GM12872 (cell line): ENCODE measurements at regions not wholly inside any gene's neighbourhood (a gene's known extent, or its start where the extent isn't known, plus 50 kb on each side); places are given as distances from the start of the nearest gene placed in this dataset.

ENCODE experiments used
- CTCF ChIP-seq: IDR thresholded peaks from 3 replicates; pipeline ENCODE4 v1.5.1; 2011; ENCODE audit warnings: low read depth, mild to moderate bottlenecking, low read length, moderate library complexity; ENCODE audit not compliant: insufficient read depth

DNA sequence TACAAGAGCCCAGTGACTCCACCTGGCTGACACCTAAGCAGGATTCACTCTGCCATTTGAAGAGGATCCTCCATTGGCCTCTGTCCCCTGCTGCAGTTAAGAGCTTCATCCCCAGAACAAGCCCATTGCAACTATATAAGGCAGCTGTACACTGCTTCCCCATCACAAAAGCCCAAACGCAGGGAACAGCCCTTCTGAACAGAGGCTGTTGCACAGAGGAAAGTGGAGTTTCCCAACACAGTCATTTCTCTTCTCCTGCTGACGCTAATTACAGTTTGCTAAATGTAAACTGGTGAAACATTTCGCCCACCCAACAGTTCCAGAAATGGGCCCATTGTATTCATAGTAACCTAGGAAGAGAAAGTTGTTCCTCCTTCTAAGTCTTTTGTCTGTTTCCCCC, 455.8 kb upstream of the DAB1 start:
- TF ChIP-seq CTCF: no peak

DNA sequence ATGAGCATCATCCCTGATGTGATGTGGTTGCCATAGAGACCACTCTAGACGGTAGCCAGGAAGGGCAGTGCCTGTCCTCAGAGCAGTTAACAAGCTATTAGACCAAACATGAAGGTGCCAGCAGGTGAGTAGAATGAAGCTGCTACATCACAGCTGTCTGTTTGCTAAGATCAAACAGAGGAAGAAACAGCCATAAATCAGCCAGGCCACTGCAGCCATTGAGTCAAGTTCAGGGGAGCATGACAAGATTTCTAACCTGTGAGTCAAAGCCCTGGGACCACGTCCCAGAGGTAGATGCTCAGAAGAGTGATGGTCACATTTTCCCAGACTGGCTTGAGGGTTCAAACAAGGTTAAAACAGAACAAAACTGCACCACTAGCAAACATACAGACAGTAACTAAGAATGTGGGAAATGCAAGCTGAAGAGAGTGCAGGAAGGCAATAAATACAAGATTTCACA, 450.6 kb upstream of the DAB1 start:
- no peak for TF ChIP-seq CTCF

DNA sequence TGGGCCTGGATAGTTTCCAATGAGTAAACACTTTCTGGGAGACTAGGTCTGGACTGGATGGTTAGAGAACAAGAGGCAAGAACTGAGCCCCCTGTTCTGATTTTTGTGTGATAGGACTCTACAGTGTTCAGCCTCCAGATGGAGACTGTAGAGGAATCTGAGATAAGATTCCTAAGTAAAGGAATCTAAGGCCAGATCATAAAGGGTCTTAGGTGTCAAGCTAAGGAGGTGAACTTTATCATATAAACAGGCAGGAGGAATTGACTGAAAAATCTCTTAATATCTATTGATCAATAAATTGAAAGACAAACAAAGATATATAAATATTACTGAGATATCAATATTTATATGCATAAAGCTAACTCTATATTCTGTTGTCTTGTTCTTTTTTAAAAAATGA, 449.1 kb upstream of the DAB1 start:
- TF ChIP-seq CTCF: no peak

- TF ChIP-seq CTCF: no peak
These were observed 445.0 kb upstream of the DAB1 start for GRCh38 chr1:57868908-57869307.

DNA sequence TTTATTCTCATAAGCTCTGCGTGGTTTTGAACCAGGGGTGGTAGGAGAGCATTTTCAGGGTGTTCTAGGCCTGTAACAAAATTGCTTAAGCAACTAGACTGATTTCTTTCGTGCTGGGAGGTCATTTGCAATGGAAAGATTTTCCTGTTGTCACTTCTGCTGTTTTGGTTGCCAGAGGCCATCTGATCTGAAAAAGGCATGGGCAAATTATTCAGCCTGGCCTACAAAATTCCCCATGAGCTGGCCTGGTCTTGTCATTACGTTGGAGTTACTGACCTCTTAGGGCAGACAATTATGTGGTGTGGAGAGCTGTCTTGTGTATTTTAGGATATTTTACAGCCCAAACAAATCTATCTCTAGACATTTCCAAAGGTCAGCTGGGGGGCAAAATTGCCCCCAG, 444.4 kb upstream of the DAB1 start:
- TF ChIP-seq CTCF: no peak

DNA sequence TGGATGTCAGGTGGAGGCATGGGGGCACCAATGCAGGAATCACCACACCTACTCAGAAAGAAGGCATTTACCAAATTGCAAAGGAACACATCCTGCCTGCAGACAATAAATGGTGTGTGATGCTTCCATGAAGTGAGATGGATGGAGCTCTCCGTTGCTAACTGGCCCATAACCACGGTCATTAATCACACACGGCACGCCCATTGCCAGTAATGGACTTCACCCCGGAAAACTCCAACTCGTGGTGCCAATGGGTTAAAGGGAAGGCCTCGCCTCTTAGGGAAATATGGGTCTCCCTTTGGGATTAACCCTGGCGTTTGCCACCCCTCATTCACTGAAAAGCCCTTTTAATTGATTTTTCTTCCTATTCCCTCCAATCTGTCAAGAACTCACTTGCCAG, 443.1 kb upstream of the DAB1 start:
- no peak for TF ChIP-seq CTCF

- TF ChIP-seq CTCF: no peak
These were observed 437.2 kb upstream of the DAB1 start for GRCh38 chr1:57860931-57861565.
